HEK293 (cell line): ENCODE measurements at regions not wholly inside any gene's neighbourhood (a gene's known extent, or its start where the extent isn't known, plus 50 kb on each side); places are given as distances from the start of the nearest gene placed in this dataset.

Source experiments
- CTCF ChIA-PET: fragments of 350-600 bp; formaldehyde crosslinking; extraction: SDS; loops from one replicate; lab custom pipeline; 2021; ENCODE audit warnings: antibody characterized with exemption; lab: Yijun Ruan, JAX
- POLR2A ChIA-PET: fragments of 300-600 bp; formaldehyde crosslinking; extraction: SDS; loops from one replicate; lab custom pipeline; 2020; ENCODE audit warnings: antibody characterized with exemption, inconsistent platforms; lab: Yijun Ruan, JAX
- H3K27ac ChIP-seq: fragments of 200-500 bp; sonication (Bioruptor generic); 2 replicates; pipeline ENCODE4 v1.5.1; 2014; ENCODE audit warnings: low read depth, low read length, control low read depth, inconsistent platforms; ENCODE audit errors: extremely low read depth
- H3K36me3 ChIP-seq, 2 experiments: fragments of 200-500 bp in 1 of 2; sonication (Bioruptor generic) in 1 of 2; 1 replicate in 1 of 2; 2 replicates in 1 of 2; pipeline ENCODE4 v1.5.1; 2014 to 2017; ENCODE audit warnings: inconsistent platforms in 2 of 2, low read length in 2 of 2; ENCODE audit not compliant: control insufficient read depth in 2 of 2, insufficient read depth in 1 of 2
- H3K4me1 ChIP-seq: fragments of 200-500 bp; sonication (Bioruptor generic); 2 replicates; pipeline ENCODE4 v1.5.1; 2014; ENCODE audit warnings: mild to moderate bottlenecking, low read length, inconsistent platforms; ENCODE audit not compliant: control insufficient read depth, insufficient read depth
- H3K4me3 ChIP-seq: 2 replicates; pipeline ENCODE4 v1.5.1; 2011; ENCODE audit warnings: low read depth, mild to moderate bottlenecking, control low read depth, low read length, moderate library complexity
- H3K9me3 ChIP-seq: fragments of 200-500 bp; sonication (Bioruptor generic); 2 replicates; pipeline ENCODE4 v1.5.1; 2014; ENCODE audit warnings: low read depth, low read length, inconsistent platforms; ENCODE audit not compliant: control insufficient read depth, insufficient read depth
- EGR2 ChIP-seq: fragments of 450-650 bp; formaldehyde crosslinking; IDR thresholded peaks from 2 replicates; pipeline ENCODE4 v1.5.1; 2016; ENCODE audit warnings: low read depth, missing biosample characterization, missing genetic modification characterization
- GFI1B ChIP-seq: fragments of 450-650 bp; formaldehyde crosslinking; IDR thresholded peaks from 2 replicates; pipeline ENCODE4 v1.5.1; 2016; ENCODE audit warnings: missing biosample characterization, missing genetic modification characterization
- HOXA7 ChIP-seq: sonication (generic); formaldehyde crosslinking; IDR thresholded peaks from 2 replicates; pipeline ENCODE4 v1.8.1; 2022; ENCODE audit warnings: missing genetic modification reagents, borderline replicate concordance
- KLF17 ChIP-seq: fragments of 450-650 bp; formaldehyde crosslinking; IDR thresholded peaks from 2 replicates; pipeline ENCODE4 v1.5.1; 2016; ENCODE audit warnings: missing biosample characterization, missing genetic modification characterization
- KLF7 ChIP-seq: fragments of 450-650 bp; formaldehyde crosslinking; IDR thresholded peaks from 2 replicates; pipeline ENCODE4 v1.5.1; 2016; ENCODE audit warnings: missing biosample characterization, missing genetic modification characterization, borderline replicate concordance
- KLF8 ChIP-seq: fragments of 450-650 bp; formaldehyde crosslinking; IDR thresholded peaks from 2 replicates; pipeline ENCODE4 v1.5.1; 2016; ENCODE audit warnings: missing biosample characterization, missing genetic modification characterization
- SETDB1 ChIP-seq: IDR thresholded peaks from one replicate; pipeline ENCODE4 v1.6.1; 2017; ENCODE audit warnings: mild to moderate bottlenecking, low read length, moderate library complexity, mixed read lengths; ENCODE audit not compliant: insufficient read length
- TRIM28 ChIP-seq: IDR thresholded peaks from 2 replicates; pipeline ENCODE4 v1.6.1; 2011; ENCODE audit warnings: low read length, control low read depth, borderline replicate concordance
- ZBTB21 ChIP-seq: fragments of 450-650 bp; formaldehyde crosslinking; IDR thresholded peaks from 2 replicates; pipeline ENCODE4 v1.5.1; 2017; ENCODE audit warnings: missing biosample characterization, missing genetic modification characterization
- ZBTB48 ChIP-seq: fragments of 450-650 bp; formaldehyde crosslinking; IDR thresholded peaks from 2 replicates; pipeline ENCODE4 v1.5.1; 2016; ENCODE audit warnings: missing biosample characterization, missing genetic modification characterization
- ZEB2 ChIP-seq: fragments of 450-650 bp; formaldehyde crosslinking; IDR thresholded peaks from 2 replicates; pipeline ENCODE4 v1.5.1; 2016; ENCODE audit warnings: missing biosample characterization, missing genetic modification characterization
- ZFP37 ChIP-seq: fragments of 450-650 bp; formaldehyde crosslinking; IDR thresholded peaks from 2 replicates; pipeline ENCODE4 v1.5.1; 2016; ENCODE audit warnings: missing biosample characterization, missing genetic modification characterization
- ZNF221 ChIP-seq: fragments of 450-650 bp; formaldehyde crosslinking; IDR thresholded peaks from 2 replicates; pipeline ENCODE4 v1.5.1; 2017; ENCODE audit warnings: missing biosample characterization, missing genetic modification characterization, borderline replicate concordance
- ZNF518A ChIP-seq: fragments of 450-650 bp; formaldehyde crosslinking; conservative IDR thresholded peaks from 2 replicates; pipeline ENCODE4 v1.5.1; 2016; ENCODE audit warnings: low read depth, missing biosample characterization, missing genetic modification characterization
- ZNF548 ChIP-seq: fragments of 450-650 bp; formaldehyde crosslinking; IDR thresholded peaks from 2 replicates; pipeline ENCODE4 v1.5.1; 2016; ENCODE audit warnings: missing biosample characterization, missing genetic modification characterization
- ZNF555 ChIP-seq: fragments of 450-650 bp; formaldehyde crosslinking; conservative IDR thresholded peaks from 2 replicates; pipeline ENCODE4 v1.5.1; 2017; ENCODE audit warnings: missing biosample characterization, mild to moderate bottlenecking, missing genetic modification characterization, inconsistent platforms
- ZNF677 ChIP-seq: fragments of 450-650 bp; IDR thresholded peaks from 2 replicates; pipeline ENCODE4 v1.5.0; 2018; ENCODE audit warnings: missing biosample characterization, mild to moderate bottlenecking, missing genetic modification characterization, moderate library complexity
- ZNF704 ChIP-seq: fragments of 450-650 bp; formaldehyde crosslinking; IDR thresholded peaks from 2 replicates; pipeline ENCODE4 v1.5.1; 2016; ENCODE audit warnings: missing biosample characterization, missing genetic modification characterization
- ZNF776 ChIP-seq: fragments of 450-650 bp; formaldehyde crosslinking; IDR thresholded peaks from 2 replicates; pipeline ENCODE4 v1.5.0; 2017; ENCODE audit warnings: missing biosample characterization, missing genetic modification characterization, borderline replicate concordance
- ZNF843 ChIP-seq: fragments of 450-650 bp; formaldehyde crosslinking; IDR thresholded peaks from 2 replicates; pipeline ENCODE4 v1.5.1; 2016; ENCODE audit warnings: missing biosample characterization, missing genetic modification characterization

- Histone ChIP-seq H3K4me1 (no peaks in the 10 kb centered on the region), H3K36me3 (no peaks in the 10 kb centered on the region), H3K9me3 (no peaks in the 10 kb centered on the region), H3K4me3 (no peak overlapping the region), H3K27ac (no peak overlapping the region)
- CTCF ChIA-PET: no interaction called here
- TF ChIP-seq ZNF548 (tag by site-specific recombination) (no peak), ZEB2 (tag by site-specific recombination) (no peak), ZBTB21 (tag by site-specific recombination) (no peak), ZFP37 (no peak), ZNF221 (tag by site-specific recombination) (no peak), KLF7 (tag by site-specific recombination) (no peak), KLF17 (tag by site-specific recombination) (no peak), ZNF555 (tag by site-specific recombination) (no peak), ZNF776 (tag by site-specific recombination) (no peak), TRIM28 (no peak), ZNF677 (no peak), ZNF843 (tag by site-specific recombination) (no peak), EGR2 (tag by site-specific recombination) (no peak), HOXA7 (CRISPR knock-in tag) (no peak), KLF8 (tag by site-specific recombination) (no peak), ZNF704 (no peak), ZBTB48 (tag by site-specific recombination) (no peak), SETDB1 (no peak), GFI1B (tag by site-specific recombination) (no peak), ZNF518A (no peak)
- POLR2A ChIA-PET: no interaction called here
These were observed 150.9 kb downstream of the SPRY1 start for GRCh38 chr4:123547216-123548165.
